Smooth muscle cell (in vitro differentiated cells): ENCODE measurements at regions not wholly inside any gene's neighbourhood (a gene's known extent, or its start where the extent isn't known, plus 50 kb on each side); places are given as distances from the start of the nearest gene placed in this dataset.

Source experiments
- DNase-seq: peaks from one replicate; lab custom pipeline; 2025; ENCODE audit not compliant: unreplicated experiment; lab: John Stamatoyannopoulos, UW
- H2AFZ ChIP-seq: fragments of 200-600 bp; sonication (generic); 2 replicates; pipeline ENCODE4 v1.6.0; 2016; ENCODE audit warnings: antibody characterized with exemption, low read depth, mild to moderate bottlenecking
- H3F3A ChIP-seq: fragments of 200-600 bp; sonication (generic); 2 replicates; pipeline ENCODE4 v1.6.0; 2017; ENCODE audit warnings: antibody characterized with exemption, low read depth
- H3K27ac ChIP-seq: fragments of 200-600 bp; sonication (generic); 2 replicates; pipeline ENCODE4 v1.5.1; 2016; ENCODE audit warnings: low read depth, mild to moderate bottlenecking
- H3K27me3 ChIP-seq: fragments of 200-600 bp; sonication (generic); 2 replicates; pipeline ENCODE4 v1.6.1; 2016; ENCODE audit warnings: low read depth, mild to moderate bottlenecking
- H3K36me3 ChIP-seq: fragments of 200-600 bp; sonication (generic); 2 replicates; pipeline ENCODE4 v1.5.1; 2016; ENCODE audit warnings: low read depth
- H3K4me1 ChIP-seq: fragments of 200-600 bp; sonication (generic); 2 replicates; pipeline ENCODE4 v1.5.1; 2016; ENCODE audit warnings: low read depth
- H3K4me2 ChIP-seq: fragments of 200-600 bp; sonication (generic); 2 replicates; pipeline ENCODE4 v1.6.0; 2016; ENCODE audit warnings: mild to moderate bottlenecking
- H3K4me3 ChIP-seq: fragments of 200-600 bp; sonication (generic); 2 replicates; pipeline ENCODE4 v1.5.1; 2016; ENCODE audit warnings: mild to moderate bottlenecking
- H3K79me2 ChIP-seq: fragments of 200-600 bp; sonication (generic); 2 replicates; pipeline ENCODE4 v1.6.0; 2016; ENCODE audit warnings: low read depth, mild to moderate bottlenecking
- H3K9ac ChIP-seq: fragments of 200-600 bp; sonication (generic); 2 replicates; pipeline ENCODE4 v1.6.0; 2016; ENCODE audit warnings: low read depth
- H3K9me3 ChIP-seq: fragments of 200-600 bp; sonication (generic); replicated peaks from 2 replicates; pipeline ENCODE4 v1.5.1; 2016; ENCODE audit warnings: low read depth
- H4K20me1 ChIP-seq: fragments of 200-600 bp; sonication (generic); 2 replicates; pipeline ENCODE4 v1.6.0; 2016; ENCODE audit warnings: low read depth
- WGBS: methylation state at CpG from one replicate; pipeline ENCODE4 v1.1.7; 2016; ENCODE audit warnings: low lambda C conversion rate; 5-methylcytosine and 5-hydroxymethylcytosine counted together
- TF ChIP-seq, protein P1 (sequence below): fragments of 200-600 bp; sonication (generic); IDR thresholded peaks from 2 replicates; pipeline ENCODE4 v1.5.1; 2017; ENCODE audit warnings: borderline replicate concordance, mild to moderate bottlenecking, antibody characterized with exemption; ENCODE audit not compliant: insufficient read depth, poor library complexity, severe bottlenecking

DNA sequence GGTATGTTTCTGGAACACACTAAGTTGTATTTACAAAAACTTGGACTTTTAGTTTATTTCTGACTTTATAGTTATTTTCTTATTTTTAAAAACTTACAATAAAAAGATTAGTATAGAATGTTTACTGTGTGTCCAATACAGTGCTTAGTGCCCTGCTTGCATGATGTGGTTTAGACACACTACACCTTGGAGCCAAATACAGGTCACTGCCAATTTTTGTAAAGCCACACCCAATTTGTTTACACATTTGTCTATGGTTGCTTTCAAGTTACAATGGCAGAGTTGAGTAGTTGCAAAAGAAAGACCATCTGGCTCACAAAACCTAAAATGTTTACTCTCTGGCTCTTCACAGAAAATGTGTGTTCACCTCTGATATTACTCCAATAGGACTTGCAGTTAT is 807.1 kb downstream of the KCNJ2 start:
- Histone ChIP-seq H3K79me2 (no peaks in the 10 kb centered on the region), H3K27ac (no peak overlapping the region), H3K36me3 (no peaks in the 10 kb centered on the region), H4K20me1 (no peaks in the 10 kb centered on the region), H3K9me3 (no peaks in the 10 kb centered on the region), H3K9ac (no peak overlapping the region), H3K4me3 (no peak overlapping the region), H3K27me3 (no peaks in the 10 kb centered on the region), H2AFZ (no peak overlapping the region), H3K4me2 (no peak overlapping the region), H3K4me1 (no peaks in the 10 kb centered on the region), H3F3A (no peaks in the 10 kb centered on the region)
- no peak for DNase-seq
- TF ChIP-seq, protein P1, sequence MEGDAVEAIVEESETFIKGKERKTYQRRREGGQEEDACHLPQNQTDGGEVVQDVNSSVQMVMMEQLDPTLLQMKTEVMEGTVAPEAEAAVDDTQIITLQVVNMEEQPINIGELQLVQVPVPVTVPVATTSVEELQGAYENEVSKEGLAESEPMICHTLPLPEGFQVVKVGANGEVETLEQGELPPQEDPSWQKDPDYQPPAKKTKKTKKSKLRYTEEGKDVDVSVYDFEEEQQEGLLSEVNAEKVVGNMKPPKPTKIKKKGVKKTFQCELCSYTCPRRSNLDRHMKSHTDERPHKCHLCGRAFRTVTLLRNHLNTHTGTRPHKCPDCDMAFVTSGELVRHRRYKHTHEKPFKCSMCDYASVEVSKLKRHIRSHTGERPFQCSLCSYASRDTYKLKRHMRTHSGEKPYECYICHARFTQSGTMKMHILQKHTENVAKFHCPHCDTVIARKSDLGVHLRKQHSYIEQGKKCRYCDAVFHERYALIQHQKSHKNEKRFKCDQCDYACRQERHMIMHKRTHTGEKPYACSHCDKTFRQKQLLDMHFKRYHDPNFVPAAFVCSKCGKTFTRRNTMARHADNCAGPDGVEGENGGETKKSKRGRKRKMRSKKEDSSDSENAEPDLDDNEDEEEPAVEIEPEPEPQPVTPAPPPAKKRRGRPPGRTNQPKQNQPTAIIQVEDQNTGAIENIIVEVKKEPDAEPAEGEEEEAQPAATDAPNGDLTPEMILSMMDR, result no peak

DNA sequence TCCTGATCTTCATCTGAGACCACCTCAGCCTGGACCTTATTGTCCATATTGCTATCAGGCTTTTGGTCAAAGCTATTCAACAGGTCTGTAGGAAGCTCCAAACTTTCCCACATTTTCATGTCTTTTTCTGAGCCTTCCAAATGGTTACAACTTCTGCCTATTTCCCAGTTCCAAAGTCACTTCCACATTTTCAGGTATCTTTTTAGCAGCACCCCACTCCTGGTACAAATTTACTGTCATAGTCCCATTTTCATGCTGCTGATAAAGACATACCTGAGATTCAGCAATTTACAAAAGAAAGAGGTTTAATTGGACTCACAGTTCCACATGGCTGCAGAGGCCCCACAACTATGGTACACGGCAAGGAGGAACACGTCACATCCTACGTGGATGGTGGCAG is 815.5 kb downstream of the KCNJ2 start:
- Histone ChIP-seq H3F3A (no peaks in the 10 kb centered on the region), H3K4me3 (no peak overlapping the region), H4K20me1 (no peaks in the 10 kb centered on the region), H3K36me3 (peaks cover 4% of the 10 kb centered on the region), H3K9ac (no peak overlapping the region), H3K27me3 (no peaks in the 10 kb centered on the region), H3K4me1 (peaks cover 8% of the 10 kb centered on the region), H3K9me3 (peaks cover 12% of the 10 kb centered on the region), H3K27ac (no peak overlapping the region), H3K4me2 (no peak overlapping the region), H3K79me2 (no peaks in the 10 kb centered on the region), H2AFZ (no peak overlapping the region)
- TF ChIP-seq, protein P1, result no peak
- 100% methylated on average over 3 of the region's 3 CpGs for WGBS
- DNase-seq, result no peak

DNA sequence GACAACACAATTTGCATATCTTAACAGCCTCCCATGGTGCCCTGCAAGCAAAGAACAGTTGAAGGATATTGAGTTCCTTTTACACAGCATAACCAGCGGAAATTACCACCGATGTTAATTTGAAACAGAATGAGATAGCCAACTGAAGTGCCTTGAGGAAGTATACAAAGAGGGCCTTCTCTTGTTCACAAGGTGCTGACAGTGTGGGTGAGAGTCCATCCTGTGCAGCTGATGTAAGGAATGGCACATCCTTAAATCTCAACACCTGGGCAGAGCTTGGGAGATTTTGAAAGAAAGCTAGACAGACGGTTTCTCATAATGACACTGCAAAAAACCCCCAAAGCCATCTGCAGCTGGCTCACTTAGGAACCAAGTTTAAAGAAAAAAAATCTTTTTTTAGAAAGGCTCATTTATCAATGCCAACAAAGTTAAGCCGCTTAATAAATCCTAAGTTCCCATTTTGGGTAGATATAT is 818.6 kb downstream of the KCNJ2 start:
- H3K27ac ChIP-seq, result no peak overlapping the region
- no peaks in the 10 kb centered on the region for H3K79me2 ChIP-seq
- H3K9ac ChIP-seq, result no peak overlapping the region
- no peaks in the 10 kb centered on the region for H3K36me3 ChIP-seq
- no peaks in the 10 kb centered on the region for H3F3A ChIP-seq
- no peak for DNase-seq
- no peak overlapping the region for H3K4me3 ChIP-seq
- peaks cover 8% of the 10 kb centered on the region for H3K4me1 ChIP-seq
- TF ChIP-seq, protein P1, result no peak
- H3K9me3 ChIP-seq, result peaks cover 12% of the 10 kb centered on the region
- no peaks in the 10 kb centered on the region for H4K20me1 ChIP-seq
- H2AFZ ChIP-seq, result no peak overlapping the region
- 57% methylated on average over 4 of the region's 4 CpGs for WGBS
- H3K27me3 ChIP-seq, result no peaks in the 10 kb centered on the region
- no peak overlapping the region for H3K4me2 ChIP-seq

DNA sequence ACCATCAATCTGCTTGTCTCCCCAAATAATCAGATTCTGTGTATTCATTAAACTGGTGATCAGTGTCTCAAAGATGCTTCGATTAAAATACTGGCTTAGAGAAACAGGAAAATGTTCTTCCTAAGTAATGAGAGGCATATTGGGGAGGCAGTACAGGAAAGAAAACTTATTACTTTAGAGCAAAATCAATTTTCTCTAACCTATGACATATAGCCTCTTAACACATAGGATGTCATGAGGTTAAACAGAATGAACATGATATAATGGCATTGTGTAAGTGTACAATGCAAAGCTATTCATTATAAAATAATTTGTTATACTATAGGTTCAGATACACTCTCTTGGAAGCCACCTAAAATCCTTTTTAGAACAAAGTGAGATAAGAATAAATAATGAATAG is 819.3 kb downstream of the KCNJ2 start:
- H3K27ac ChIP-seq, result no peak overlapping the region
- 95% methylated on average over 1 of the region's 1 CpG for WGBS
- no peaks in the 10 kb centered on the region for H3K27me3 ChIP-seq
- no peak overlapping the region for H3K4me2 ChIP-seq
- no peak overlapping the region for H3K4me3 ChIP-seq
- no peaks in the 10 kb centered on the region for H3K79me2 ChIP-seq
- no peaks in the 10 kb centered on the region for H3K36me3 ChIP-seq
- H3K9me3 ChIP-seq, result peaks cover 12% of the 10 kb centered on the region
- H3K9ac ChIP-seq, result no peak overlapping the region
- H4K20me1 ChIP-seq, result no peaks in the 10 kb centered on the region
- H2AFZ ChIP-seq, result no peak overlapping the region
- no peaks in the 10 kb centered on the region for H3F3A ChIP-seq
- TF ChIP-seq, protein P1, result no peak
- H3K4me1 ChIP-seq, result peaks cover 8% of the 10 kb centered on the region
- no peak for DNase-seq
